ENCODE measurements at regions not wholly inside any gene's neighbourhood (a gene's known extent, or its start where the extent isn't known, plus 50 kb on each side); places are given as distances from the start of the nearest gene placed in this dataset.

DNA sequence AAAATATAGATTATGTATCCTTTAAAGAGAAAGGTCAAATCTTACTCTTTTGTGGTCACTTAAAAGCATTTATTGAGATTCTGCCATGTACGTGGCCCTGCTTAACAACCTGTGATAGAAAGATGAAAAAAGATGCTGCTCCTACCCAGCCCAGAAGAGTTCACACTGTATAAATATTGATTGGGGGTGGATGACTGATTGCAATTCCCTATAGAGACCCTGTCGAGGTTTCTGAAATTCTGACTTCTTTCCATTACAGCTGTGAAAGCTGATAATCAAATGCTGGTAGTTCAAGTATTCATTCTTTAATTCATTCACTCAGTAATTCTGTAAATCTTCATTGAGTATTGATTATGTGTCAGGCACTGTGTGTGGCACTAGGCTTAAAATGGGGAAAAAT is 114.1 kb upstream of the CHL1 start:
- H3K9me3 ChIP-seq = no peaks in the 10 kb centered on the region
- no peaks in the 10 kb centered on the region for H3K4me1 ChIP-seq
- no peaks in the 10 kb centered on the region for H3K36me3 ChIP-seq
- TF ChIP-seq, protein P1, sequence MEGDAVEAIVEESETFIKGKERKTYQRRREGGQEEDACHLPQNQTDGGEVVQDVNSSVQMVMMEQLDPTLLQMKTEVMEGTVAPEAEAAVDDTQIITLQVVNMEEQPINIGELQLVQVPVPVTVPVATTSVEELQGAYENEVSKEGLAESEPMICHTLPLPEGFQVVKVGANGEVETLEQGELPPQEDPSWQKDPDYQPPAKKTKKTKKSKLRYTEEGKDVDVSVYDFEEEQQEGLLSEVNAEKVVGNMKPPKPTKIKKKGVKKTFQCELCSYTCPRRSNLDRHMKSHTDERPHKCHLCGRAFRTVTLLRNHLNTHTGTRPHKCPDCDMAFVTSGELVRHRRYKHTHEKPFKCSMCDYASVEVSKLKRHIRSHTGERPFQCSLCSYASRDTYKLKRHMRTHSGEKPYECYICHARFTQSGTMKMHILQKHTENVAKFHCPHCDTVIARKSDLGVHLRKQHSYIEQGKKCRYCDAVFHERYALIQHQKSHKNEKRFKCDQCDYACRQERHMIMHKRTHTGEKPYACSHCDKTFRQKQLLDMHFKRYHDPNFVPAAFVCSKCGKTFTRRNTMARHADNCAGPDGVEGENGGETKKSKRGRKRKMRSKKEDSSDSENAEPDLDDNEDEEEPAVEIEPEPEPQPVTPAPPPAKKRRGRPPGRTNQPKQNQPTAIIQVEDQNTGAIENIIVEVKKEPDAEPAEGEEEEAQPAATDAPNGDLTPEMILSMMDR (IDR thresholded peaks at IDR 0.05) = no peak
- TF ChIP-seq POLR2AphosphoS5 (IDR thresholded peaks at IDR 0.05; ENCODE audit: insufficient read depth in 1 of 2, low read depth in 1 of 2) (no peak), POLR2A (IDR thresholded peaks at IDR 0.05) (no peak)
- no peak overlapping the region for H3K27ac ChIP-seq
- H3K27me3 ChIP-seq = no peaks in the 10 kb centered on the region
- H3K4me3 ChIP-seq = no peak overlapping the region
- intact Hi-C loops (cut with DNase I) = no loop called here
- DNase-seq (ENCODE audit: extremely low spot score in 2 of 2) = no peak

DNA sequence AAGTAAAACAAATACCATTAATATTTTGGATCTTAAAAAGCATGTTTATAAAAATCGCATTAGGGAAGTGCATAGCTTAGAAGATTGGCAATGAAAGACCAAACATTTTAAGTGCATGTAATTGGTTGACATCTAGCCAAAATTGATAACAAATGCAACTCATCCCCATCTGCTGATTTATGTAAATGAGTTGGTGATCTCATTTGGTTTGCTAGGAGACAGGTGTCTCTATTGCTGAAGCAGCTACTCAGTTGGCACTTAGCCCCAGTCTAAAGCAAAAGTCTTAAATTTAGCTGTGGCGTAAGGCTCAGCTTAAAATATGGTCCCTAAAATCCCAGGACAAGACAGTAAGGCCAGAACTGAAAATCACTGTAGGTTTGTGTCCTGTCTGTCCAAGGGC is 113.5 kb upstream of the CHL1 start:
- TF ChIP-seq, protein P1 (IDR thresholded peaks at IDR 0.05) = no peak
- no peak for TF ChIP-seq POLR2A (IDR thresholded peaks at IDR 0.05)
- no peak for TF ChIP-seq POLR2AphosphoS5 (IDR thresholded peaks at IDR 0.05; ENCODE audit: insufficient read depth in 1 of 2, low read depth in 1 of 2)
- no peak overlapping the region for H3K27ac ChIP-seq
- H3K36me3 ChIP-seq = no peaks in the 10 kb centered on the region
- no peak overlapping the region for H3K4me3 ChIP-seq
- no peaks in the 10 kb centered on the region for H3K4me1 ChIP-seq
- no peaks in the 10 kb centered on the region for H3K27me3 ChIP-seq
- DNase-seq (ENCODE audit: extremely low spot score in 2 of 2) = no peak
- intact Hi-C loops (cut with DNase I) = no loop called here
- no peaks in the 10 kb centered on the region for H3K9me3 ChIP-seq

DNA sequence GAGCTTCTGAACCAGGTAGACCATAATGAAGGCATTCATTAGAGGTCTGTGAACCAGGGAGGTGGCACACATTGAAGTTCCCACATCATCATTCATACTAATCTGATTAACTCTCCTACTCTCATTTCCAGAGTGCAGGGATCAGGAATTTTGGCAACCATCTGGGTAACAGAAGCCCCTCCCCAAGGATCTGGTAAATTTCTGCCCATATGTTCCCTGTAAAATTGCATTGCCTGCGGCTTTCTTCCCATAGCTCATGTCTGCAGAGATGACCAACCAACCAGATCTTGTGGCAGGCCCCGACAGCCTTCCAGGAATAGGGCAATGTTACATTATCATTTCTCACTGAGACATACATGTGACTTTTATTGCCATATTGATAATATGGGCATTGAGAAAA is 111.4 kb upstream of the CHL1 start:
- TF ChIP-seq, protein P1 (IDR thresholded peaks at IDR 0.05) = no peak
- no peak for TF ChIP-seq POLR2A (IDR thresholded peaks at IDR 0.05)
- TF ChIP-seq POLR2AphosphoS5 (IDR thresholded peaks at IDR 0.05; ENCODE audit: insufficient read depth in 1 of 2, low read depth in 1 of 2) = no peak
- Histone ChIP-seq H3K9me3 (no peaks in the 10 kb centered on the region), H3K36me3 (no peaks in the 10 kb centered on the region), H3K4me1 (no peaks in the 10 kb centered on the region), H3K27me3 (no peaks in the 10 kb centered on the region), H3K27ac (no peak overlapping the region), H3K4me3 (no peak overlapping the region)
- no peak for DNase-seq (ENCODE audit: extremely low spot score in 2 of 2)
- intact Hi-C loops (cut with DNase I) = no loop called here

DNA sequence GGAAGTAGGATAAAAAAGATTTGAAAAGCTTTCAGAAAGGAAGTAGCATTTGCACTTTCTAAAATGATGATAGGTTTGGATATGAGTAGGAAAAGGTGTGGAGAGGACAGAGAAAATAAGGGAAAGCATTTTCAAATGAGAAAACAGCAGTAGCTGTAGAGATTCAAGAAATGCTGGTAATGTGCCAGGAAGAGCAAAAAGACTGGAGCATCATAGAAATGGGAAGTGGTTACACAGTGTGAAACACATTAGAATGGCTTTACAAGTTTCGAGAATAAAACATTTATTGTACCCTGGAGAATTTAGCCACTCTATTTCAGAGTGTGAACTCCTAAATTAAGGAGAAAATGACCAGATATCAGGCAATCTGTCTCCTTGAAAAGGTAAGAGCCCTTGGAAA is 108.3 kb upstream of the CHL1 start:
- TF ChIP-seq, protein P1 (IDR thresholded peaks at IDR 0.05) = no peak
- TF ChIP-seq POLR2AphosphoS5 (IDR thresholded peaks at IDR 0.05; ENCODE audit: insufficient read depth in 1 of 2, low read depth in 1 of 2) = no peak
- no peaks in the 10 kb centered on the region for H3K9me3 ChIP-seq
- no peak for DNase-seq (ENCODE audit: extremely low spot score in 2 of 2)
- no peak overlapping the region for H3K27ac ChIP-seq
- no peaks in the 10 kb centered on the region for H3K4me1 ChIP-seq
- no peaks in the 10 kb centered on the region for H3K27me3 ChIP-seq
- H3K4me3 ChIP-seq = no peak overlapping the region
- H3K36me3 ChIP-seq = no peaks in the 10 kb centered on the region
- intact Hi-C loops (cut with DNase I) = no loop called here

DNA sequence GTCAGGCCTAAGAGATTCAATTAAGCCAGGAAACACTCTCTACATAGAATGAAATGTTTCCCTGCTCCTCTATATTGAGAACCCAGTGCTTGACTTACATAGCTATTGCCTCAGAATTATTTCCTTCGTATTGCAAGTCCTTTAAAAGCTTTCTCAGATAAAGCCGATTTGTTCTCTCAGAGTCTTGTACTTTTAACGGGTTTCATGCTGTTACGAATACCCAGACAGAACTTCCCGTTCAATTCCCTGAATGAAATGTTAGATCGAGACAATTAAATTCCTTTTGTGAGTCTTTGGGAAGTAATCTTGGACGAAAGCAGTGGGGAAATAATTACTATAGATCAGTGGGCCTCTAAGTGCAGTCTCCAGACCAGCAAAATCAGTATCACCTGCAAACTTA is 102.8 kb upstream of the CHL1 start:
- H3K4me1 ChIP-seq = no peaks in the 10 kb centered on the region
- TF ChIP-seq, protein P1 (IDR thresholded peaks at IDR 0.05) = no peak
- TF ChIP-seq POLR2A (IDR thresholded peaks at IDR 0.05) (no peak), POLR2AphosphoS5 (IDR thresholded peaks at IDR 0.05; ENCODE audit: insufficient read depth in 1 of 2, low read depth in 1 of 2) (no peak)
- intact Hi-C loops (cut with DNase I) = no loop called here
- no peak overlapping the region for H3K4me3 ChIP-seq
- no peaks in the 10 kb centered on the region for H3K27me3 ChIP-seq
- no peaks in the 10 kb centered on the region for H3K36me3 ChIP-seq
- DNase-seq (ENCODE audit: extremely low spot score in 2 of 2) = no peak
- no peaks in the 10 kb centered on the region for H3K9me3 ChIP-seq
- no peak overlapping the region for H3K27ac ChIP-seq

Measured in vagina (tissue), 2 donors.